HEK293 (cell line): ENCODE measurements at regions not wholly inside any gene's neighbourhood (a gene's known extent, or its start where the extent isn't known, plus 50 kb on each side); places are given as distances from the start of the nearest gene placed in this dataset.
"Not testable (repeated sequence)": the region's sequence is repeated elsewhere in the genome, so short reads cannot be mapped to it uniquely, and the experiment has no call there.

Experiments
- BCL11A ChIP-seq: fragments of 450-650 bp; formaldehyde crosslinking; IDR thresholded peaks from 2 replicates; pipeline ENCODE4 v1.5.1; 2016; ENCODE audit warnings: low read depth, missing biosample characterization, missing genetic modification characterization
- CTCF ChIP-seq: fragments of 450-650 bp; formaldehyde crosslinking; IDR thresholded peaks from 2 replicates; pipeline ENCODE4 v1.5.1; 2016; ENCODE audit warnings: missing biosample characterization, missing genetic modification characterization
- ELK4 ChIP-seq: IDR thresholded peaks from 2 replicates; pipeline ENCODE4 v1.6.1; 2011; ENCODE audit warnings: mild to moderate bottlenecking, low read depth, low read length, borderline replicate concordance
- SETDB1 ChIP-seq: IDR thresholded peaks from one replicate; pipeline ENCODE4 v1.6.1; 2017; ENCODE audit warnings: mild to moderate bottlenecking, low read length, moderate library complexity, mixed read lengths; ENCODE audit not compliant: insufficient read length
- ZNF350 ChIP-seq: fragments of 450-650 bp; formaldehyde crosslinking; IDR thresholded peaks from 2 replicates; pipeline ENCODE4 v1.5.0; 2017; ENCODE audit warnings: missing biosample characterization, mild to moderate bottlenecking, missing genetic modification characterization
- TF ChIP-seq, protein P1 (sequence below): fragments of 450-650 bp; formaldehyde crosslinking; IDR thresholded peaks from 2 replicates; pipeline ENCODE4 v1.5.1; 2016; ENCODE audit warnings: missing biosample characterization, missing genetic modification characterization
- TF ChIP-seq, protein P2 (sequence below): fragments of 450-650 bp; formaldehyde crosslinking; IDR thresholded peaks from 2 replicates; pipeline ENCODE4 v1.5.1; 2016; ENCODE audit warnings: missing biosample characterization, missing genetic modification characterization, low read depth
- TF ChIP-seq, protein P3 (sequence below): fragments of 450-650 bp; formaldehyde crosslinking; IDR thresholded peaks from 2 replicates; pipeline ENCODE4 v1.5.1; 2016; ENCODE audit warnings: missing biosample characterization, missing genetic modification characterization, borderline replicate concordance

DNA sequence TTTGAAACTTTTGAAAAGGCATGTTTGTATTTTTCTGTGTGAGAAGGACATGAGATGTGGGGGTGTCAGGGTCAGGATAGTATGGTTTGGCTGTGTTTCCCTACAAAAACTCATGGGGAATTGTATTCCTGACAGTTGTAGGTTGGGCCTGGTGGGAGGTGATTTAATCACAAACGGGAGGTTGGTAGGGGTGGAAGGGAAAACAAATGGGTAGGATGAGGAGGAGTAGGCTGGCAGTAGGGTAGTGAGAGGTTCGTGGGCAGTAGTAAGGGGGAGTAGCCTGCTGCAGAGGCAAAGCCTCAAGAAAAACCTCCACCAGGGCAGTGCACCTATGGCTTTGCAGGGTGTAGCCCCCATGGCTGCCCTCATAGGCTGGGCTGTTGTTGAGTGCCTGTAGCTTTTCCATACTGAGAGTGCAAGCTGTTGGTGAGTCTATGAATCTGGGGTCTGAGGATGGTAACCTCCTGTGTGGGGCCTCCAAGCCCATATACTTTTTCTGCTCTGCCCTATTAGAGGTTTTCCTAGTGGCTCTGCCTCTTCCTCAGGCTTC, 587.7 kb downstream of the CWH43 start:
- TF ChIP-seq, protein P1, sequence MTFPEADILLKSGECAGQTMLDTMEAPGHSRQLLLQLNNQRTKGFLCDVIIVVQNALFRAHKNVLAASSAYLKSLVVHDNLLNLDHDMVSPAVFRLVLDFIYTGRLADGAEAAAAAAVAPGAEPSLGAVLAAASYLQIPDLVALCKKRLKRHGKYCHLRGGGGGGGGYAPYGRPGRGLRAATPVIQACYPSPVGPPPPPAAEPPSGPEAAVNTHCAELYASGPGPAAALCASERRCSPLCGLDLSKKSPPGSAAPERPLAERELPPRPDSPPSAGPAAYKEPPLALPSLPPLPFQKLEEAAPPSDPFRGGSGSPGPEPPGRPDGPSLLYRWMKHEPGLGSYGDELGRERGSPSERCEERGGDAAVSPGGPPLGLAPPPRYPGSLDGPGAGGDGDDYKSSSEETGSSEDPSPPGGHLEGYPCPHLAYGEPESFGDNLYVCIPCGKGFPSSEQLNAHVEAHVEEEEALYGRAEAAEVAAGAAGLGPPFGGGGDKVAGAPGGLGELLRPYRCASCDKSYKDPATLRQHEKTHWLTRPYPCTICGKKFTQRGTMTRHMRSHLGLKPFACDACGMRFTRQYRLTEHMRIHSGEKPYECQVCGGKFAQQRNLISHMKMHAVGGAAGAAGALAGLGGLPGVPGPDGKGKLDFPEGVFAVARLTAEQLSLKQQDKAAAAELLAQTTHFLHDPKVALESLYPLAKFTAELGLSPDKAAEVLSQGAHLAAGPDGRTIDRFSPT, result not testable (repeated sequence)
- TF ChIP-seq CTCF (tag by site-specific recombination); SETDB1; ELK4; BCL11A (tag by site-specific recombination); ZNF350 (tag by site-specific recombination): not testable (repeated sequence)
- TF ChIP-seq, protein P2, sequence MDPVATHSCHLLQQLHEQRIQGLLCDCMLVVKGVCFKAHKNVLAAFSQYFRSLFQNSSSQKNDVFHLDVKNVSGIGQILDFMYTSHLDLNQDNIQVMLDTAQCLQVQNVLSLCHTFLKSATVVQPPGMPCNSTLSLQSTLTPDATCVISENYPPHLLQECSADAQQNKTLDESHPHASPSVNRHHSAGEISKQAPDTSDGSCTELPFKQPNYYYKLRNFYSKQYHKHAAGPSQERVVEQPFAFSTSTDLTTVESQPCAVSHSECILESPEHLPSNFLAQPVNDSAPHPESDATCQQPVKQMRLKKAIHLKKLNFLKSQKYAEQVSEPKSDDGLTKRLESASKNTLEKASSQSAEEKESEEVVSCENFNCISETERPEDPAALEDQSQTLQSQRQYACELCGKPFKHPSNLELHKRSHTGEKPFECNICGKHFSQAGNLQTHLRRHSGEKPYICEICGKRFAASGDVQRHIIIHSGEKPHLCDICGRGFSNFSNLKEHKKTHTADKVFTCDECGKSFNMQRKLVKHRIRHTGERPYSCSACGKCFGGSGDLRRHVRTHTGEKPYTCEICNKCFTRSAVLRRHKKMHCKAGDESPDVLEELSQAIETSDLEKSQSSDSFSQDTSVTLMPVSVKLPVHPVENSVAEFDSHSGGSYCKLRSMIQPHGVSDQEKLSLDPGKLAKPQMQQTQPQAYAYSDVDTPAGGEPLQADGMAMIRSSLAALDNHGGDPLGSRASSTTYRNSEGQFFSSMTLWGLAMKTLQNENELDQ, result not testable (repeated sequence)
- TF ChIP-seq, protein P3, sequence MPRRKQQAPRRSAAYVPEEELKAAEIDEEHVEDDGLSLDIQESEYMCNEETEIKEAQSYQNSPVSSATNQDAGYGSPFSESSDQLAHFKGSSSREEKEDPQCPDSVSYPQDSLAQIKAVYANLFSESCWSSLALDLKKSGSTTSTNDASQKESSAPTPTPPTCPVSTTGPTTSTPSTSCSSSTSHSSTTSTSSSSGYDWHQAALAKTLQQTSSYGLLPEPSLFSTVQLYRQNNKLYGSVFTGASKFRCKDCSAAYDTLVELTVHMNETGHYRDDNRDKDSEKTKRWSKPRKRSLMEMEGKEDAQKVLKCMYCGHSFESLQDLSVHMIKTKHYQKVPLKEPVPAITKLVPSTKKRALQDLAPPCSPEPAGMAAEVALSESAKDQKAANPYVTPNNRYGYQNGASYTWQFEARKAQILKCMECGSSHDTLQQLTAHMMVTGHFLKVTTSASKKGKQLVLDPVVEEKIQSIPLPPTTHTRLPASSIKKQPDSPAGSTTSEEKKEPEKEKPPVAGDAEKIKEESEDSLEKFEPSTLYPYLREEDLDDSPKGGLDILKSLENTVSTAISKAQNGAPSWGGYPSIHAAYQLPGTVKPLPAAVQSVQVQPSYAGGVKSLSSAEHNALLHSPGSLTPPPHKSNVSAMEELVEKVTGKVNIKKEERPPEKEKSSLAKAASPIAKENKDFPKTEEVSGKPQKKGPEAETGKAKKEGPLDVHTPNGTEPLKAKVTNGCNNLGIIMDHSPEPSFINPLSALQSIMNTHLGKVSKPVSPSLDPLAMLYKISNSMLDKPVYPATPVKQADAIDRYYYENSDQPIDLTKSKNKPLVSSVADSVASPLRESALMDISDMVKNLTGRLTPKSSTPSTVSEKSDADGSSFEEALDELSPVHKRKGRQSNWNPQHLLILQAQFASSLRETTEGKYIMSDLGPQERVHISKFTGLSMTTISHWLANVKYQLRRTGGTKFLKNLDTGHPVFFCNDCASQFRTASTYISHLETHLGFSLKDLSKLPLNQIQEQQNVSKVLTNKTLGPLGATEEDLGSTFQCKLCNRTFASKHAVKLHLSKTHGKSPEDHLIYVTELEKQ (tag by site-specific recombination), result not testable (repeated sequence)
